ENCODE measurements at regions not wholly inside any gene's neighbourhood (a gene's known extent, or its start where the extent isn't known, plus 50 kb on each side); places are given as distances from the start of the nearest gene placed in this dataset.

DNA sequence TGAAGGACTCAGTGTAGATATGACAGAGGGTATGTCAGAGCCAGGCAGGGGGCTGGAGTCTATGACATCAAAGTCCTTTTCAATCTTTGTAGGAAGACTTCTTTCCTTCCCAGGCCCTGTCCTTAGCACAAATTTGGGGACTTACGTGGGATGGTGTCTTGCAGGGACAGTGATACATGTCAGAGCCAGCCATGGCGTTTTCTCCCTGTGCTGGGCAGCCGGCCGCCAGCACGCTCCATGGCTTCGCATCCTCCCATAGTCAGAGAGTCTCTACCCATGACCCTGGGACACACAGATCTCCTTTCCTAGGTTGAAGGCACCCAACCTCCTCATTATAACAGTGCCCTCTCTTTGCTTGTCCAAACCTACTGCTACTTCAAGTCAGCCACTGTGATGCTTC lies 156.9 kb upstream of the MYCN start:
- TF ChIP-seq, protein P1, sequence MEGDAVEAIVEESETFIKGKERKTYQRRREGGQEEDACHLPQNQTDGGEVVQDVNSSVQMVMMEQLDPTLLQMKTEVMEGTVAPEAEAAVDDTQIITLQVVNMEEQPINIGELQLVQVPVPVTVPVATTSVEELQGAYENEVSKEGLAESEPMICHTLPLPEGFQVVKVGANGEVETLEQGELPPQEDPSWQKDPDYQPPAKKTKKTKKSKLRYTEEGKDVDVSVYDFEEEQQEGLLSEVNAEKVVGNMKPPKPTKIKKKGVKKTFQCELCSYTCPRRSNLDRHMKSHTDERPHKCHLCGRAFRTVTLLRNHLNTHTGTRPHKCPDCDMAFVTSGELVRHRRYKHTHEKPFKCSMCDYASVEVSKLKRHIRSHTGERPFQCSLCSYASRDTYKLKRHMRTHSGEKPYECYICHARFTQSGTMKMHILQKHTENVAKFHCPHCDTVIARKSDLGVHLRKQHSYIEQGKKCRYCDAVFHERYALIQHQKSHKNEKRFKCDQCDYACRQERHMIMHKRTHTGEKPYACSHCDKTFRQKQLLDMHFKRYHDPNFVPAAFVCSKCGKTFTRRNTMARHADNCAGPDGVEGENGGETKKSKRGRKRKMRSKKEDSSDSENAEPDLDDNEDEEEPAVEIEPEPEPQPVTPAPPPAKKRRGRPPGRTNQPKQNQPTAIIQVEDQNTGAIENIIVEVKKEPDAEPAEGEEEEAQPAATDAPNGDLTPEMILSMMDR (conservative IDR thresholded peaks at IDR 0.05; ENCODE audit: low read length), result no peak
- no peak overlapping the region for H3K4me3 ChIP-seq (ENCODE audit: low read length)
- DNase-seq (ENCODE audit: low read depth), result no peak

DNA sequence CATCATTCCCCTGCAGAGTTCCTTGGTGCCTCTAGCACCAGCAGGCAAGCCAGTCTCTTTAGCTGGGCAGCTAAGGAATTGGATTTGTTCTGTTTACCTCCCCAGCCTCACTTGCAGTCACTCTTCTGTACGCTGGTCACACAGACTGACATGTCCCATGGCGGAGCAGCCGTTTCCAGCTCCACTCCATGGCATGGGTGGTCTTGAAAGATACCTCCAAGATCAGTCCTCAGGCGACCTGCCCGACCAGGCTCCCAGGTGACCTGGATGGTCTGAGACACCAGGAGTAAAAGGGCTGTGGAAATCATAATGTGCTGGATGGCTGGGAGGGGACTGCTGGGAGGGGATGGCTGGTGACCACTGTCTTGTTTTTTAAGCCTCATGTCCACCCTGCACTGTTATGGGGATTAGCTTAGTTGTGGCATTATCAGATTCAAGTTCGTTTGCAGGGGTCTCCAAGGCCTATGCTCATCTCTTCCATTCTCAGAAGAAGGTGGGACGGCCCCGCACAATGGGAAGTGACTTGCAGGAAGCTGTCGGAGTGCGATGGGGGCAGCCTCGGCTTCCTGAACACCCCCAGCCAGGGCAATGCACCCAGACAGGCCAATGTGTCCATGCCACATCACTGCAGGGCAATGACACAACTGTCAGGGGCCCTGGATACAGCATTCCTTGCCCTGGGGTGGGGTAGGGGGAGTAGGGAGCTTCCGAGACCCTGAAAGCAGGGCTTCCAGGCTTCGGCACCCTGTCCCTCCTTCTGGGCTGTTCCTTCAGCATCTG lies 156.1 kb upstream of the MYCN start:
- no peak for DNase-seq (ENCODE audit: low read depth)
- TF ChIP-seq, protein P1 (conservative IDR thresholded peaks at IDR 0.05; ENCODE audit: low read length), result no peak
- no peak overlapping the region for H3K4me3 ChIP-seq (ENCODE audit: low read length)

DNA sequence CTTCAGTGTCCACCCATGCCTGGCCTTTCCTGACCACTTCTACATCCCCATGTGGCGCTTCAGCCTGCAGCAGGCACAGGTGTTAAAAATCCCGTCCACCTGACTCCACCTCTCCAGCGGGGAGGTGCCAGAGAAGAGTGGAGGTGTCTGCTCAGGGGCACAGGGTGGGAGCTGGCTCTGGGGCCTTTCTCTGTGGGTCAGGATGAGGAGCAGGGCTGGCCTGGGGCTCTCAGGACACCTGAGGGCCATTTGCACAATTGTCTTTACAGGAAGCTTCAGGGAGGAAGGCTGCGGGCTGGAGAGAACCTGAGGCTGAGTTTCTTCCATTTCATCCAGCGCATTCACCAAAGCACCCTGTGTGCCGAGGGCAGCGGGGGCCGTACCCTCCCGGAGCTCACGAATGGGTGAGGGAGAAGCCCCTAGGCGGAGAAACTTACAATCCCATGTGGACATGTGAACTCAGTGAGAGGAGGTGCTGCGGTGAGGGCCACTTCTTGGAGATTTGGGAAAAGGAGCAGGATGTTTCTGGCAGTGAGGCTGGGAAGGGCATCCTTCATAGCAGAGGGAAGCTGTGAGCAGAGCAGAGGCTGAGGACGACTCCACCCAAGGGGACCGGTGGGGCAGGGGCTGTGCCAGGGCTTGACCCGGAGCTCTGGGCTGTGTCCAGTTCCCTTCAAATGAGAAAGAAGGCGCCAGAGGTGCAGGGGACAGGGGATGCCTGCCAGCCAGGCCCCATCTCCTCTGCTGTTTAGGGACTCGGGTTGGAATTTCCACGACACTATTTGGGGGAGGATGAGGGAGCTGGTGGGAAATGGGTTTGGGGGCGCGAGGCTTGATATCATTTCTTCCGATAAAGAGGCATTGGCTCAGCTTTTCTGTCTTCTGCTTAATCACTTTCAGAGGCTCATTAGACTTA lies 155.2 kb upstream of the MYCN start:
- H3K4me3 ChIP-seq (ENCODE audit: low read length), result no peak overlapping the region
- TF ChIP-seq, protein P1 (conservative IDR thresholded peaks at IDR 0.05; ENCODE audit: low read length), result no peak
- no peak for DNase-seq (ENCODE audit: low read depth)

DNA sequence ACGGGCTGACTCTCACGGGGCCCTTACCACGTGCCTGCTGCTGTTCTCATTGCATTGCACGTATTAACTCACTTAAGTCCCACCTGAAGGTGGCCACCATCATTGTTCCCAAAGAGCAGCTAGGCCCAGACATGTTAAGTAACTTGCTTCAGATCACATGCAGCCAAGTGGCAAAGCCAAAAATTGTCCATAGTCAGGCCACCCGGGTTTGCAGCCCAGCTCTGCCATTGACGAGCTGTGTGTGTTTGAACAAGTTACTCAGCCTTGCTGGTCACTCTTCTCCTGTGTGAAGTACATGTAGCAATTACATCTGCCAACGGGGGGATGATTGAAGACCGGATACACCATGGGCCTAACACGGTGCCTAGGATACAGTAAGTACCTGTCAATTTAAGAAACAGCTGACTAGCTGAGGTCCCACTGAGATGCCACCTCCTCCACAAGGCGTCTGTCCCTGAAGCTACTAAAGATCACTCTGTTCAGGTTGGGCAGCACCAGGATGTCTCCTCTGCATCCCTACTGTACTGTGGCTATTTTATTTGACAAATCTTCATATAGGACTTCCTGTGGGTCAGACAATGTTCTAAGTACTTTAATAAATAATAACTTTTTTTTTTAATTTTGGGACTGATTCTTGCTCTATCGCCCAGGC lies 154.2 kb upstream of the MYCN start:
- no peak for DNase-seq (ENCODE audit: low read depth)
- no peak overlapping the region for H3K4me3 ChIP-seq (ENCODE audit: low read length)
- TF ChIP-seq, protein P1 (conservative IDR thresholded peaks at IDR 0.05; ENCODE audit: low read length), result no peak

DNA sequence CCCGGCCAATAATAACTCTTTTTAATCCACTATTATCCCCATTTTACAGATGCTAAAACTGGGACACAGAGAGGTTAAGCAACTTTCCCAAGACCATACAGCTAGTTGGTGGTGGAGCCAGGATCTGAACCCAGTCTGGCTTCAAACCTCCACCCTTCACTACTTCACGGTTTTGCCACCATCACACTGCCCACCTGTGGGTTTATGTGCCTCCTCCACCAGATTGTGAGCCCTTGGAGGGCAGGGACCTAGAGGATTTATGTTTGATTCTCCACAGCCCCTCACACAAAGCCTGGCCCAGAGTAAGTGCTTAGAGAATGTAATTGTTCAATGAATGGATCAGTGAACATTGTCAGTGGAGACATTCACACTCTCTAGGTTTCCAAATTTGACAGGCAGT lies 153.4 kb upstream of the MYCN start:
- TF ChIP-seq, protein P1 (conservative IDR thresholded peaks at IDR 0.05; ENCODE audit: low read length), result no peak
- no peak for DNase-seq (ENCODE audit: low read depth)
- H3K4me3 ChIP-seq (ENCODE audit: low read length), result no peak overlapping the region

DNA sequence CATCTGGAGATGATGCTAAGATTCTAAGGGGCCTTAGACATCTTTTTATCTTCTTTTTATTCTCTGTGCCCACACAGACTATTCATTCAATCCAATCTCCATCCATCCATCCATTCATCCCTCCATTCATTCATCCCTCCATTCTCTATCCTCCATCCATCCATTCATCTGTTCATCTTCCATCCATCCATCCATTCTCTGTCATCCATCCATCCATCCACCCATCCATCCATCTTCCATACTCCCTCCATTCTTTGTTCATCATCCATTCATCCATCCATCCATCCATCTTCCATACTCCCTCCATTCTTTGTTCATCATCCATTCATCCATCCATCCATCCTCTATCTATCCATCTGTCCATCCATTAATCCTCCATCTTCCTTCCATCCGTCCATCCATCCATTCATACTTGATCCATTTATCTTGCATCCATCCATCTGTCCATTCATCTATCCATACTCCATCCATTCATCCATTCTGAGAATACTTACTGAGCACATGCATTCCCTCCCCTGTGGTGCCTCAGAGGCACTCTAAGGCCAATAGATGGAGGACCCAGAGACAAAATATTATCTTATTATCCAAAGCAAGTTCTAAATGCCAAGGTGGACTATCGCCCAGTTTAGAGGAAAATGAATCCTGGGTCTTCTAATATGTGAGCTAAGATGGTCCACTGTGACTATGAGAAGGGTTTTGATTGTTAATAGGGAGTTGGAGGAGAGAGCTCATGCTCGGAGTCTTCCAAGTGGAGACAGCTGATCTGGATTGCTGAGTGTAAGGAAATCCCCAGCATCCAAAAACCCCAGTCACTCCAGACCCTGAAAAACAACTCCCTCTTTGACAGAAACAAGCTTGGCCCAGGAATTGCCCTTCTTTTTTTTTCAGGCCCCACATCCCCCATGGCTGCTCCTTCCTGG lies 152.6 kb upstream of the MYCN start:
- TF ChIP-seq, protein P1 (conservative IDR thresholded peaks at IDR 0.05; ENCODE audit: low read length), result no peak

More for the DNA sequence above, 152.6 kb upstream of the MYCN start:
- DNase-seq (ENCODE audit: low read depth), result no peak
- no peak overlapping the region for H3K4me3 ChIP-seq (ENCODE audit: low read length)

All from AG10803 (cell line).